GM12892 (cell line): ENCODE measurements at regions not wholly inside any gene's neighbourhood (a gene's known extent, or its start where the extent isn't known, plus 50 kb on each side); places are given as distances from the start of the nearest gene placed in this dataset.

Source experiments
- POLR2A ChIP-seq: IDR thresholded peaks from 2 replicates; pipeline ENCODE4 v1.6.1; 2011; ENCODE audit warnings: low read depth, low read length, control low read depth
- POLR2AphosphoS5 ChIP-seq: IDR thresholded peaks from 2 replicates; pipeline ENCODE4 v1.6.1; 2011; ENCODE audit warnings: low read depth, low read length, control low read depth
- TAF1 ChIP-seq: IDR thresholded peaks from 2 replicates; pipeline ENCODE4 v1.6.1; 2011; ENCODE audit warnings: low read depth, mild to moderate bottlenecking, control low read depth, low read length, borderline replicate concordance

- TF ChIP-seq POLR2A (no peak), POLR2AphosphoS5 (no peak), TAF1 (no peak)
These were observed 586.4 kb downstream of the MAT2B start for GRCh38 chr5:164091836-164092235.
